H9 (cell line): ENCODE measurements at regions not wholly inside any gene's neighbourhood (a gene's known extent, or its start where the extent isn't known, plus 50 kb on each side); places are given as distances from the start of the nearest gene placed in this dataset.

Source experiments
- DNase-seq: peaks from one replicate; pipeline ENCODE4 v3.0.0-alpha.2; 2017
- H2AFZ ChIP-seq: one replicate; pipeline ENCODE4 v1.6.1; 2013; ENCODE audit warnings: mild to moderate bottlenecking, low read length, control low read depth, moderate library complexity
- H2AK5ac ChIP-seq: 2 replicates; pipeline ENCODE4 v1.6.1; 2013; ENCODE audit warnings: low read length, control low read depth, mixed read lengths; ENCODE audit not compliant: insufficient read length
- H2BK120ac ChIP-seq: one replicate; pipeline ENCODE4 v1.6.1; 2013; ENCODE audit warnings: low read depth, mild to moderate bottlenecking, low read length, control low read depth, inconsistent platforms; ENCODE audit not compliant: poor library complexity, severe bottlenecking
- H2BK12ac ChIP-seq: 2 replicates; pipeline ENCODE4 v1.6.1; 2013; ENCODE audit warnings: low read length, control low read depth, mixed read lengths, low read depth; ENCODE audit not compliant: insufficient read length
- H2BK15ac ChIP-seq: 2 replicates; pipeline ENCODE4 v1.6.1; 2013; ENCODE audit warnings: low read depth, low read length, control low read depth
- H2BK20ac ChIP-seq: one replicate; pipeline ENCODE4 v1.6.1; 2013; ENCODE audit warnings: low read depth, mild to moderate bottlenecking, low read length, control low read depth, inconsistent platforms; ENCODE audit not compliant: poor library complexity, severe bottlenecking
- H2BK5ac ChIP-seq: 2 replicates; pipeline ENCODE4 v1.6.1; 2013; ENCODE audit warnings: low read length, control low read depth, mixed read lengths; ENCODE audit not compliant: insufficient read length
- H3K14ac ChIP-seq: 2 replicates; pipeline ENCODE4 v1.6.1; 2013; ENCODE audit warnings: low read length, control low read depth; ENCODE audit not compliant: insufficient read depth
- H3K18ac ChIP-seq: 2 replicates; pipeline ENCODE4 v1.6.1; 2013; ENCODE audit warnings: low read depth, mild to moderate bottlenecking, mixed read lengths, low read length, control low read depth; ENCODE audit not compliant: insufficient read length
- H3K23ac ChIP-seq: 2 replicates; pipeline ENCODE4 v1.6.1; 2013; ENCODE audit warnings: low read length, control low read depth, mixed read lengths, low read depth; ENCODE audit not compliant: insufficient read length
- H3K23me2 ChIP-seq: 2 replicates; pipeline ENCODE4 v1.6.1; 2013; ENCODE audit warnings: low read depth, mild to moderate bottlenecking, mixed read lengths, low read length, control low read depth; ENCODE audit not compliant: insufficient read length, poor library complexity, severe bottlenecking
- H3K27ac ChIP-seq: 2 replicates; pipeline ENCODE4 v1.5.1; 2013; ENCODE audit warnings: low read length, control low read depth, mixed read lengths, low read depth; ENCODE audit not compliant: insufficient read length
- H3K27me3 ChIP-seq: 2 replicates; pipeline ENCODE4 v1.6.1; 2013; ENCODE audit warnings: low read length, control low read depth, inconsistent platforms; ENCODE audit not compliant: insufficient read depth
- H3K4ac ChIP-seq: 2 replicates; pipeline ENCODE4 v1.6.1; 2013; ENCODE audit warnings: low read depth, mild to moderate bottlenecking, control low read depth, inconsistent platforms, low read length, moderate library complexity
- H3K4me1 ChIP-seq: 2 replicates; pipeline ENCODE4 v1.6.1; 2013; ENCODE audit warnings: low read length, control low read depth, inconsistent platforms; ENCODE audit not compliant: insufficient read depth
- H3K4me2 ChIP-seq: 2 replicates; pipeline ENCODE4 v1.6.1; 2013; ENCODE audit warnings: low read length, control low read depth, mixed read lengths; ENCODE audit not compliant: insufficient read length, insufficient read depth
- H3K56ac ChIP-seq: 2 replicates; pipeline ENCODE4 v1.6.1; 2013; ENCODE audit warnings: low read depth, mild to moderate bottlenecking, mixed read lengths, low read length, control low read depth; ENCODE audit not compliant: insufficient read length
- H3K79me1 ChIP-seq: 2 replicates; pipeline ENCODE4 v1.6.1; 2013; ENCODE audit warnings: low read depth, mild to moderate bottlenecking, moderate library complexity, low read length, control low read depth, inconsistent platforms; ENCODE audit not compliant: insufficient read depth, poor library complexity, severe bottlenecking
- H3K79me2 ChIP-seq: 2 replicates; pipeline ENCODE4 v1.6.1; 2013; ENCODE audit warnings: low read length, control low read depth, inconsistent platforms; ENCODE audit not compliant: insufficient read depth
- H3K9ac ChIP-seq: 2 replicates; pipeline ENCODE4 v1.6.1; 2013; ENCODE audit warnings: low read length, control low read depth, mixed read lengths; ENCODE audit not compliant: insufficient read length; ENCODE audit errors: extremely low read depth
- H3K9me3 ChIP-seq: one replicate; pipeline ENCODE4 v1.6.1; 2013; ENCODE audit warnings: low read depth, low read length, inconsistent platforms; ENCODE audit not compliant: control insufficient read depth
- H3T11ph ChIP-seq: one replicate; pipeline ENCODE4 v1.6.1; 2013; ENCODE audit warnings: mild to moderate bottlenecking, low read length, control low read depth, inconsistent platforms
- H4K20me1 ChIP-seq: one replicate; pipeline ENCODE4 v1.6.1; 2013; ENCODE audit not compliant: control insufficient read depth, insufficient read length, insufficient read depth
- H4K5ac ChIP-seq: 2 replicates; pipeline ENCODE4 v1.6.1; 2013; ENCODE audit warnings: low read depth, mild to moderate bottlenecking, mixed read lengths, low read length, control low read depth; ENCODE audit not compliant: insufficient read length
- H4K8ac ChIP-seq: replicated peaks from 2 replicates; pipeline ENCODE4 v1.6.1; 2013; ENCODE audit warnings: low read length, control low read depth, mixed read lengths, low read depth; ENCODE audit not compliant: insufficient read length
- H4K91ac ChIP-seq: 2 replicates; pipeline ENCODE4 v1.6.1; 2013; ENCODE audit warnings: low read depth, mild to moderate bottlenecking, moderate library complexity, mixed read lengths, low read length, control low read depth; ENCODE audit not compliant: insufficient read length
- H3K27ac Mint-ChIP-seq, 3 experiments: 2 replicates in 2 of 3; 3 replicates in 1 of 3; pipeline ENCODE4 v1.8.0; 2020 to 2021; ENCODE audit warnings: mixed read lengths in 3 of 3, mild to moderate bottlenecking in 1 of 3, moderate library complexity in 1 of 3
- H3K27me3 Mint-ChIP-seq: 2 replicates; pipeline ENCODE4 v1.8.0; 2021; ENCODE audit warnings: low read depth, mild to moderate bottlenecking, moderate library complexity, mixed read lengths
- H3K36me3 Mint-ChIP-seq, 3 experiments: 2 replicates in 2 of 3; 3 replicates in 1 of 3; pipeline ENCODE4 v1.8.0; 2020 to 2021; ENCODE audit warnings: low read depth in 3 of 3, mixed read lengths in 3 of 3; ENCODE audit not compliant: insufficient read depth in 1 of 3
- H3K4me1 Mint-ChIP-seq, 2 experiments: 2 replicates each; pipeline ENCODE4 v1.8.0; 2020; ENCODE audit warnings: mixed read lengths in 2 of 2
- H3K4me3 Mint-ChIP-seq, 2 experiments: 2 replicates in 1 of 2; 3 replicates in 1 of 2; pipeline ENCODE4 v1.8.0; 2020 to 2021; ENCODE audit warnings: mild to moderate bottlenecking in 2 of 2, mixed read lengths in 2 of 2, moderate library complexity in 1 of 2
- H3K9me3 Mint-ChIP-seq, 2 experiments: 2 replicates in 1 of 2; 3 replicates in 1 of 2; pipeline ENCODE4 v1.8.0; 2020; ENCODE audit warnings: mild to moderate bottlenecking in 2 of 2, mixed read lengths in 2 of 2, moderate library complexity in 1 of 2
- CTCF ChIP-seq: fragments of 200-600 bp; sonication (generic); conservative IDR thresholded peaks from 3 replicates; pipeline ENCODE4 v1.8.0; 2021; ENCODE audit warnings: antibody characterized with exemption, mild to moderate bottlenecking
- WGBS: extraction: QIAGEN DNeasy Blood & Tissue Kit; methylation state at CpG from one replicate; pipeline ENCODE4 v1.1.7; 2013; ENCODE audit warnings: missing lambda C conversion rate, low lambda C conversion rate, mixed read lengths; ENCODE audit not compliant: insufficient read length; ENCODE audit errors: extremely low coverage; 5-methylcytosine and 5-hydroxymethylcytosine counted together

GRCh38 chr18:31248783-31249521 lies 69.0 kb upstream of the DSG1 start:
- Histone ChIP-seq H3K9me3 (no peaks in the 10 kb centered on the region), H3T11ph (no peak overlapping the region), H3K23ac (no peak overlapping the region), H3K27ac (no peak overlapping the region), H3K79me1 (no peaks in the 10 kb centered on the region), H3K27me3 (no peaks in the 10 kb centered on the region), H4K8ac (no peak overlapping the region), H2BK15ac (no peak overlapping the region), H2AFZ (no peak overlapping the region), H4K91ac (no peak overlapping the region), H4K20me1 (no peaks in the 10 kb centered on the region), H3K4me2 (no peak overlapping the region), H3K23me2 (no peaks in the 10 kb centered on the region), H3K4ac (no peak overlapping the region), H3K9ac (no peak overlapping the region), H2BK12ac (no peak overlapping the region), H4K5ac (no peak overlapping the region), H2BK120ac (no peak overlapping the region), H3K18ac (no peak overlapping the region), H3K14ac (no peak overlapping the region), H3K79me2 (no peaks in the 10 kb centered on the region), H3K4me1 (peaks cover 8% of the 10 kb centered on the region; the same call in 1 of the 2 replicates), H2BK5ac (no peak overlapping the region), H3K56ac (no peak overlapping the region), H2BK20ac (no peak overlapping the region), H2AK5ac (no peak overlapping the region)
- Mint-ChIP-seq H3K36me3 (no peaks in the 10 kb centered on the region), H3K4me1 (peaks cover 18 to 21% of the 10 kb centered on the region in 2 experiments), H3K9me3 (no peaks in the 10 kb centered on the region), H3K4me3 (no peak overlapping the region), H3K27ac (no peak overlapping the region; a peak in 1 of 7 replicates), H3K27me3 (no peaks in the 10 kb centered on the region; the same call in 1 of the 2 replicates)
- DNase-seq = no peak
- no CpG with 5 or more reads among the region's 6 CpGs for WGBS
- TF ChIP-seq CTCF = no peak
